ENCODE measurements at regions not wholly inside any gene's neighbourhood (a gene's known extent, or its start where the extent isn't known, plus 50 kb on each side); places are given as distances from the start of the nearest gene placed in this dataset.

- H3K27me3 ChIP-seq (ENCODE audit: low read depth), result no peaks in the 10 kb centered on the region
- ATAC-seq, result no peak
- no peaks in the 10 kb centered on the region for H3K9me3 ChIP-seq
- no peaks in the 10 kb centered on the region for H3K4me1 ChIP-seq
- H3K27ac ChIP-seq, result no peak overlapping the region
- intact Hi-C loops (cut with DNase I), result no loop called here
- DNase-seq, result no peak
- no peak overlapping the region for H3K4me3 ChIP-seq
- H3K36me3 ChIP-seq, result no peaks in the 10 kb centered on the region
- no peak for TF ChIP-seq CTCF (IDR thresholded peaks at IDR 0.05)
Measured at GRCh38 chr1:23609971-23610370, 50.7 kb upstream of the ID3 start.

Measured in lower lobe of right lung (tissue), 2 donors.